ENCODE measurements at regions not wholly inside any gene's neighbourhood (a gene's known extent, or its start where the extent isn't known, plus 50 kb on each side); places are given as distances from the start of the nearest gene placed in this dataset.

DNA sequence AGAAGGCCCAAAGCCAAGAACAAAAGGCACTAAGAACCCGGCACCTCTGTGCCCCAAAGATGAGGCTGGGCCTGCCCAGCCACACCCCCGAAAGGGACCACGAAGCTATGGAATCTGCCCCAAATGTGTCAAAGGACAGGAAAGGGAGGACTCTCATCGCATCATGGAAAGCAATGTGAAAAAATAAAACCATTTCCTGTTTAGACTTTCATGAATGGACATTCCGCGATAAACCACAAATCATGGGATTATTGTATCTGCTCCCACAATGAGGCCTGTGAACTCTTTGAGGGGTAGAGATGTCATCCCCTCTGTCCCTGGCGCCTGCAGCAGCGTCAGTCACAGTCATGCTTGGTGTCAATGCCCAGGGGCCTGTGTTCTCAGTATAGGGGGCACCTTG is 135.0 kb downstream of the COPRS start:
- H3K27ac ChIP-seq (ENCODE audit: extremely low read depth, low read depth, low read length): no peak overlapping the region
- CTCF ChIA-PET: no interaction called here
- no peak for TF ChIP-seq ZNF510 (tag by site-specific recombination; IDR thresholded peaks at IDR 0.05; ENCODE audit: insufficient replicate concordance)
- no peak for TF ChIP-seq MYNN (tag by site-specific recombination; IDR thresholded peaks at IDR 0.05; ENCODE audit: borderline replicate concordance)
- TF ChIP-seq, protein P1, sequence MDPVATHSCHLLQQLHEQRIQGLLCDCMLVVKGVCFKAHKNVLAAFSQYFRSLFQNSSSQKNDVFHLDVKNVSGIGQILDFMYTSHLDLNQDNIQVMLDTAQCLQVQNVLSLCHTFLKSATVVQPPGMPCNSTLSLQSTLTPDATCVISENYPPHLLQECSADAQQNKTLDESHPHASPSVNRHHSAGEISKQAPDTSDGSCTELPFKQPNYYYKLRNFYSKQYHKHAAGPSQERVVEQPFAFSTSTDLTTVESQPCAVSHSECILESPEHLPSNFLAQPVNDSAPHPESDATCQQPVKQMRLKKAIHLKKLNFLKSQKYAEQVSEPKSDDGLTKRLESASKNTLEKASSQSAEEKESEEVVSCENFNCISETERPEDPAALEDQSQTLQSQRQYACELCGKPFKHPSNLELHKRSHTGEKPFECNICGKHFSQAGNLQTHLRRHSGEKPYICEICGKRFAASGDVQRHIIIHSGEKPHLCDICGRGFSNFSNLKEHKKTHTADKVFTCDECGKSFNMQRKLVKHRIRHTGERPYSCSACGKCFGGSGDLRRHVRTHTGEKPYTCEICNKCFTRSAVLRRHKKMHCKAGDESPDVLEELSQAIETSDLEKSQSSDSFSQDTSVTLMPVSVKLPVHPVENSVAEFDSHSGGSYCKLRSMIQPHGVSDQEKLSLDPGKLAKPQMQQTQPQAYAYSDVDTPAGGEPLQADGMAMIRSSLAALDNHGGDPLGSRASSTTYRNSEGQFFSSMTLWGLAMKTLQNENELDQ (tag by site-specific recombination; IDR thresholded peaks at IDR 0.05; ENCODE audit: low read depth): no peak
- TF ChIP-seq ZNF473 (tag by site-specific recombination; IDR thresholded peaks at IDR 0.05): no peak
- no peak for TF ChIP-seq ZNF830 (tag by site-specific recombination; IDR thresholded peaks at IDR 0.05; ENCODE audit: low read depth)
- TF ChIP-seq, protein P2, sequence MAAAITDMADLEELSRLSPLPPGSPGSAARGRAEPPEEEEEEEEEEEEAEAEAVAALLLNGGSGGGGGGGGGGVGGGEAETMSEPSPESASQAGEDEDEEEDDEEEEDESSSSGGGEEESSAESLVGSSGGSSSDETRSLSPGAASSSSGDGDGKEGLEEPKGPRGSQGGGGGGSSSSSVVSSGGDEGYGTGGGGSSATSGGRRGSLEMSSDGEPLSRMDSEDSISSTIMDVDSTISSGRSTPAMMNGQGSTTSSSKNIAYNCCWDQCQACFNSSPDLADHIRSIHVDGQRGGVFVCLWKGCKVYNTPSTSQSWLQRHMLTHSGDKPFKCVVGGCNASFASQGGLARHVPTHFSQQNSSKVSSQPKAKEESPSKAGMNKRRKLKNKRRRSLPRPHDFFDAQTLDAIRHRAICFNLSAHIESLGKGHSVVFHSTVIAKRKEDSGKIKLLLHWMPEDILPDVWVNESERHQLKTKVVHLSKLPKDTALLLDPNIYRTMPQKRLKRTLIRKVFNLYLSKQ (tag by site-specific recombination; IDR thresholded peaks at IDR 0.05; ENCODE audit: borderline replicate concordance): no peak
- TF ChIP-seq TCF7L2 (IDR thresholded peaks at IDR 0.05; ENCODE audit: borderline replicate concordance, low read depth, low read length): no peak
- TF ChIP-seq, protein P3, sequence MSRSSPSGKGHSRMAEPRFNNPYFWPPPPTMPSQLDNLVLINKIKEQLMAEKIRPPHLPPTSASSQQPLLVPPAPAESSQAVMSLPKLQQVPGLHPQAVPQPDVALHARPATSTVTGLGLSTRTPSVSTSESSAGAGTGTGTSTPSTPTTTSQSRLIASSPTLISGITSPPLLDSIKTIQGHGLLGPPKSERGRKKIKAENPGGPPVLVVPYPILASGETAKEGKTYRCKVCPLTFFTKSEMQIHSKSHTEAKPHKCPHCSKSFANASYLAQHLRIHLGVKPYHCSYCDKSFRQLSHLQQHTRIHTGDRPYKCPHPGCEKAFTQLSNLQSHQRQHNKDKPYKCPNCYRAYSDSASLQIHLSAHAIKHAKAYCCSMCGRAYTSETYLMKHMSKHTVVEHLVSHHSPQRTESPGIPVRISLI (tag by site-specific recombination; IDR thresholded peaks at IDR 0.05): no peak
- no peak for TF ChIP-seq ZEB2 (tag by site-specific recombination; IDR thresholded peaks at IDR 0.05)
- no peak for TF ChIP-seq KLF9 (tag by site-specific recombination; IDR thresholded peaks at IDR 0.05; ENCODE audit: low read depth)
- TF ChIP-seq, protein P4, sequence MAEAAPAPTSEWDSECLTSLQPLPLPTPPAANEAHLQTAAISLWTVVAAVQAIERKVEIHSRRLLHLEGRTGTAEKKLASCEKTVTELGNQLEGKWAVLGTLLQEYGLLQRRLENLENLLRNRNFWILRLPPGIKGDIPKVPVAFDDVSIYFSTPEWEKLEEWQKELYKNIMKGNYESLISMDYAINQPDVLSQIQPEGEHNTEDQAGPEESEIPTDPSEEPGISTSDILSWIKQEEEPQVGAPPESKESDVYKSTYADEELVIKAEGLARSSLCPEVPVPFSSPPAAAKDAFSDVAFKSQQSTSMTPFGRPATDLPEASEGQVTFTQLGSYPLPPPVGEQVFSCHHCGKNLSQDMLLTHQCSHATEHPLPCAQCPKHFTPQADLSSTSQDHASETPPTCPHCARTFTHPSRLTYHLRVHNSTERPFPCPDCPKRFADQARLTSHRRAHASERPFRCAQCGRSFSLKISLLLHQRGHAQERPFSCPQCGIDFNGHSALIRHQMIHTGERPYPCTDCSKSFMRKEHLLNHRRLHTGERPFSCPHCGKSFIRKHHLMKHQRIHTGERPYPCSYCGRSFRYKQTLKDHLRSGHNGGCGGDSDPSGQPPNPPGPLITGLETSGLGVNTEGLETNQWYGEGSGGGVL (tag by site-specific recombination; IDR thresholded peaks at IDR 0.05): no peak
- no peak for TF ChIP-seq GLIS2 (tag by site-specific recombination; IDR thresholded peaks at IDR 0.05)
- TF ChIP-seq, protein P5, sequence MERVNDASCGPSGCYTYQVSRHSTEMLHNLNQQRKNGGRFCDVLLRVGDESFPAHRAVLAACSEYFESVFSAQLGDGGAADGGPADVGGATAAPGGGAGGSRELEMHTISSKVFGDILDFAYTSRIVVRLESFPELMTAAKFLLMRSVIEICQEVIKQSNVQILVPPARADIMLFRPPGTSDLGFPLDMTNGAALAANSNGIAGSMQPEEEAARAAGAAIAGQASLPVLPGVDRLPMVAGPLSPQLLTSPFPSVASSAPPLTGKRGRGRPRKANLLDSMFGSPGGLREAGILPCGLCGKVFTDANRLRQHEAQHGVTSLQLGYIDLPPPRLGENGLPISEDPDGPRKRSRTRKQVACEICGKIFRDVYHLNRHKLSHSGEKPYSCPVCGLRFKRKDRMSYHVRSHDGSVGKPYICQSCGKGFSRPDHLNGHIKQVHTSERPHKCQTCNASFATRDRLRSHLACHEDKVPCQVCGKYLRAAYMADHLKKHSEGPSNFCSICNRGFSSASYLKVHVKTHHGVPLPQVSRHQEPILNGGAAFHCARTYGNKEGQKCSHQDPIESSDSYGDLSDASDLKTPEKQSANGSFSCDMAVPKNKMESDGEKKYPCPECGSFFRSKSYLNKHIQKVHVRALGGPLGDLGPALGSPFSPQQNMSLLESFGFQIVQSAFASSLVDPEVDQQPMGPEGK (tag by site-specific recombination; IDR thresholded peaks at IDR 0.05): no peak
- no peak for TF ChIP-seq ZNF37A (tag by site-specific recombination; IDR thresholded peaks at IDR 0.05)
- no peak for TF ChIP-seq ZNF785 (tag by site-specific recombination; IDR thresholded peaks at IDR 0.05)
- TF ChIP-seq, protein P6, sequence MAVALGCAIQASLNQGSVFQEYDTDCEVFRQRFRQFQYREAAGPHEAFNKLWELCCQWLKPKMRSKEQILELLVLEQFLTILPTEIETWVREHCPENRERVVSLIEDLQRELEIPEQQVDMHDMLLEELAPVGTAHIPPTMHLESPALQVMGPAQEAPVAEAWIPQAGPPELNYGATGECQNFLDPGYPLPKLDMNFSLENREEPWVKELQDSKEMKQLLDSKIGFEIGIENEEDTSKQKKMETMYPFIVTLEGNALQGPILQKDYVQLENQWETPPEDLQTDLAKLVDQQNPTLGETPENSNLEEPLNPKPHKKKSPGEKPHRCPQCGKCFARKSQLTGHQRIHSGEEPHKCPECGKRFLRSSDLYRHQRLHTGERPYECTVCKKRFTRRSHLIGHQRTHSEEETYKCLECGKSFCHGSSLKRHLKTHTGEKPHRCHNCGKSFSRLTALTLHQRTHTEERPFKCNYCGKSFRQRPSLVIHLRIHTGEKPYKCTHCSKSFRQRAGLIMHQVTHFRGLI (tag by site-specific recombination; IDR thresholded peaks at IDR 0.05): no peak

More for the DNA sequence above, 135.0 kb downstream of the COPRS start:
- no peak overlapping the region for H3K4me3 ChIP-seq (ENCODE audit: low read depth, low read length)
- no peaks in the 10 kb centered on the region for H3K36me3 ChIP-seq (ENCODE audit: control insufficient read depth in 2 of 2, insufficient read depth in 1 of 2, low read length in 2 of 2)
- no peaks in the 10 kb centered on the region for H3K9me3 ChIP-seq (ENCODE audit: control insufficient read depth, insufficient read depth, low read depth, low read length)
- H3K4me1 ChIP-seq (ENCODE audit: control insufficient read depth, insufficient read depth, low read length): no peaks in the 10 kb centered on the region
- POLR2A ChIA-PET: no interaction called here

Measured in HEK293 (cell line).